Neural progenitor cell (in vitro differentiated cells): ENCODE measurements at regions not wholly inside any gene's neighbourhood (a gene's known extent, or its start where the extent isn't known, plus 50 kb on each side); places are given as distances from the start of the nearest gene placed in this dataset.

Source experiments
- DNase-seq: peaks from one replicate; pipeline ENCODE4 v3.0.0-alpha.2; 2016; ENCODE audit warnings: low spot score
- H2AFZ ChIP-seq: fragments of 200-600 bp; sonication (generic); replicated peaks from 2 replicates; pipeline ENCODE4 v1.6.1; 2016; ENCODE audit warnings: antibody characterized with exemption
- H3F3A ChIP-seq: fragments of 200-600 bp; sonication (generic); 2 replicates; pipeline ENCODE4 v1.6.1; 2016; ENCODE audit warnings: antibody characterized with exemption, low read depth
- H3K27ac ChIP-seq: fragments of 200-600 bp; sonication (generic); 2 replicates; pipeline ENCODE4 v1.5.1; 2016; ENCODE audit warnings: mild to moderate bottlenecking
- H3K27me3 ChIP-seq: fragments of 200-600 bp; sonication (generic); 2 replicates; pipeline ENCODE4 v1.6.1; 2016; ENCODE audit warnings: mild to moderate bottlenecking, moderate library complexity
- H3K36me3 ChIP-seq: fragments of 200-600 bp; sonication (generic); 2 replicates; pipeline ENCODE4 v1.5.1; 2016
- H3K4me1 ChIP-seq: fragments of 200-600 bp; sonication (generic); 2 replicates; pipeline ENCODE4 v1.6.1; 2016; ENCODE audit warnings: mixed run types
- H3K4me2 ChIP-seq: fragments of 200-600 bp; sonication (generic); 2 replicates; pipeline ENCODE4 v1.6.1; 2016
- H3K4me3 ChIP-seq: fragments of 200-600 bp; sonication (generic); 2 replicates; pipeline ENCODE4 v1.5.1; 2016
- H3K79me2 ChIP-seq: fragments of 200-600 bp; sonication (generic); 2 replicates; pipeline ENCODE4 v1.6.1; 2016; ENCODE audit warnings: low read depth
- H3K9ac ChIP-seq: fragments of 200-600 bp; sonication (generic); 2 replicates; pipeline ENCODE4 v1.6.1; 2016
- H3K9me3 ChIP-seq: fragments of 200-600 bp; sonication (generic); 2 replicates; pipeline ENCODE4 v1.5.1; 2016; ENCODE audit warnings: low read depth
- H4K20me1 ChIP-seq: fragments of 200-600 bp; sonication (generic); 2 replicates; pipeline ENCODE4 v1.6.1; 2016; ENCODE audit warnings: low read depth
- H3K27ac Mint-ChIP-seq: 3 replicates; pipeline ENCODE4 v1.8.0; 2021; ENCODE audit warnings: mixed read lengths
- H3K27me3 Mint-ChIP-seq: 2 replicates; pipeline ENCODE4 v1.8.0; 2022; ENCODE audit warnings: low read depth, mild to moderate bottlenecking, inconsistent platforms, moderate library complexity, mixed read lengths; ENCODE audit not compliant: insufficient read depth
- H3K36me3 Mint-ChIP-seq: 3 replicates; pipeline ENCODE4 v1.8.0; 2021; ENCODE audit warnings: mixed read lengths
- H3K4me1 Mint-ChIP-seq: 3 replicates; pipeline ENCODE4 v1.8.0; 2021; ENCODE audit warnings: mixed read lengths
- H3K4me3 Mint-ChIP-seq: 3 replicates; pipeline ENCODE4 v1.8.0; 2021; ENCODE audit warnings: mild to moderate bottlenecking, moderate library complexity, mixed read lengths
- H3K9me3 Mint-ChIP-seq: 3 replicates; pipeline ENCODE4 v1.8.0; 2020; ENCODE audit warnings: mixed read lengths
- EZH2 ChIP-seq: fragments of 200-600 bp; sonication (generic); IDR thresholded peaks from 2 replicates; pipeline ENCODE4 v1.6.1; 2017; ENCODE audit warnings: antibody characterized with exemption, mild to moderate bottlenecking, moderate library complexity
- EZH2phosphoT487 ChIP-seq: fragments of 200-600 bp; sonication (generic); IDR thresholded peaks from 2 replicates; pipeline ENCODE4 v1.6.1; 2017; ENCODE audit warnings: antibody characterized with exemption
- TF ChIP-seq, protein P1 (sequence below): fragments of 200-600 bp; sonication (generic); IDR thresholded peaks from 2 replicates; pipeline ENCODE4 v1.5.1; 2017; ENCODE audit warnings: antibody characterized with exemption, mild to moderate bottlenecking

DNA sequence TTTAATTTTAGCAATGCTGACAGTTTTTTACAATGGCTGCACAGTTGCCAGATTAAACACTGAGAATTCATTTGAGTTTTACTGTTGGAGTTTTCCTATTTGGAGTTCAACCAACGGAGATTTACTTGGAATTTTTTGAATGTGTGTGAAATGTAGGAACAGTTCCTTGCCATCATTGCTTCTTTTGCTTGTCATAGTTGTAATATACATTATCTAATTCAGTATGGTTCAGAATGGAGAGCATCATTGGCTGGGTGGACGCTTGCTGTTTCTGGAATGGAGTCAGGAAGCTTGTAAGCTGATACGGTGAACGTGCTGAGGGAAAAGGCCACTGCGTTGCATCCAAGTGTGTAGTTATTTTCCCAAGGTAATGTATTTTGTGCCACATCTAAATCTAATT, 404.3 kb upstream of the KLF6 start:
- peaks cover 4% of the 10 kb centered on the region for H3K9me3 Mint-ChIP-seq
- no peaks in the 10 kb centered on the region for H3K79me2 ChIP-seq
- no peak overlapping the region for H3K4me3 Mint-ChIP-seq
- no peaks in the 10 kb centered on the region for H3K27me3 ChIP-seq
- no peak overlapping the region for H3K4me3 ChIP-seq
- H3K9me3 ChIP-seq: no peaks in the 10 kb centered on the region
- no peak overlapping the region for H3K9ac ChIP-seq
- H3K27me3 Mint-ChIP-seq: no peaks in the 10 kb centered on the region
- no peak overlapping the region for H2AFZ ChIP-seq
- H3K27ac Mint-ChIP-seq: no peak overlapping the region
- no peak overlapping the region for H3K4me2 ChIP-seq
- H4K20me1 ChIP-seq: no peaks in the 10 kb centered on the region
- TF ChIP-seq, protein P1, sequence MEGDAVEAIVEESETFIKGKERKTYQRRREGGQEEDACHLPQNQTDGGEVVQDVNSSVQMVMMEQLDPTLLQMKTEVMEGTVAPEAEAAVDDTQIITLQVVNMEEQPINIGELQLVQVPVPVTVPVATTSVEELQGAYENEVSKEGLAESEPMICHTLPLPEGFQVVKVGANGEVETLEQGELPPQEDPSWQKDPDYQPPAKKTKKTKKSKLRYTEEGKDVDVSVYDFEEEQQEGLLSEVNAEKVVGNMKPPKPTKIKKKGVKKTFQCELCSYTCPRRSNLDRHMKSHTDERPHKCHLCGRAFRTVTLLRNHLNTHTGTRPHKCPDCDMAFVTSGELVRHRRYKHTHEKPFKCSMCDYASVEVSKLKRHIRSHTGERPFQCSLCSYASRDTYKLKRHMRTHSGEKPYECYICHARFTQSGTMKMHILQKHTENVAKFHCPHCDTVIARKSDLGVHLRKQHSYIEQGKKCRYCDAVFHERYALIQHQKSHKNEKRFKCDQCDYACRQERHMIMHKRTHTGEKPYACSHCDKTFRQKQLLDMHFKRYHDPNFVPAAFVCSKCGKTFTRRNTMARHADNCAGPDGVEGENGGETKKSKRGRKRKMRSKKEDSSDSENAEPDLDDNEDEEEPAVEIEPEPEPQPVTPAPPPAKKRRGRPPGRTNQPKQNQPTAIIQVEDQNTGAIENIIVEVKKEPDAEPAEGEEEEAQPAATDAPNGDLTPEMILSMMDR: no peak
- no peak for TF ChIP-seq EZH2phosphoT487
- no peak for TF ChIP-seq EZH2
- no peaks in the 10 kb centered on the region for H3K36me3 ChIP-seq
- peaks cover 2% of the 10 kb centered on the region for H3K36me3 Mint-ChIP-seq
- peaks cover 4% of the 10 kb centered on the region for H3K4me1 ChIP-seq
- H3K27ac ChIP-seq: no peak overlapping the region
- no peaks in the 10 kb centered on the region for H3F3A ChIP-seq
- H3K4me1 Mint-ChIP-seq: peaks cover 18% of the 10 kb centered on the region
- DNase-seq: no peak

DNA sequence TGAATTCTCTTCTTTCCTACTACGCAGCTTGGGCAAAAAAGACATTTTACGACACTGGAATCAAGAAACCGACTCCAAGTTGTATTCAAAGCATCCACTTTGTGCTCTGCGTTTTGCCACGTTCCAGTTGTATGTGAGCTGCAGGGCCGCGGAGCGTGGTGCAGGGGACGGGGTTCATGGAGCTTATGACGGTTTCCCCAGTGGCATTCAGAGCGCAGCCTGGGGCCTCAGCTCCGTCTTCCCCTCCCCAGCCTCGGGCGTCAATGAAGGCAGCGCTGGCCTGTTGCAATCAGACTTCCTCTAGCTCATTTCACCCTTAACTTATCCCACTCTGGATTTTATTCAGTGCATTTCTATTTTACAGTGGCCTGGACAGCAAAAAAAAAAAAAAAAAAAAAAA, 403.4 kb upstream of the KLF6 start:
- peaks cover 7% of the 10 kb centered on the region for H3K9me3 Mint-ChIP-seq
- Histone ChIP-seq H4K20me1 (no peaks in the 10 kb centered on the region), H3K9me3 (no peaks in the 10 kb centered on the region), H3K9ac (no peak overlapping the region), H3K27me3 (no peaks in the 10 kb centered on the region), H3K4me1 (peaks cover 4% of the 10 kb centered on the region), H3K4me3 (no peak overlapping the region), H3K79me2 (no peaks in the 10 kb centered on the region), H3K4me2 (no peak overlapping the region), H3K36me3 (no peaks in the 10 kb centered on the region), H3F3A (no peaks in the 10 kb centered on the region), H2AFZ (no peak overlapping the region), H3K27ac (no peak overlapping the region)
- peak overlapping the region; percentile 11 for H3K27ac Mint-ChIP-seq
- peaks cover 2% of the 10 kb centered on the region for H3K36me3 Mint-ChIP-seq
- TF ChIP-seq EZH2phosphoT487: no peak
- TF ChIP-seq, protein P1: no peak
- TF ChIP-seq EZH2: no peak
- peaks cover 18% of the 10 kb centered on the region for H3K4me1 Mint-ChIP-seq
- no peak overlapping the region for H3K4me3 Mint-ChIP-seq
- no peaks in the 10 kb centered on the region for H3K27me3 Mint-ChIP-seq
- DNase-seq: no peak

DNA sequence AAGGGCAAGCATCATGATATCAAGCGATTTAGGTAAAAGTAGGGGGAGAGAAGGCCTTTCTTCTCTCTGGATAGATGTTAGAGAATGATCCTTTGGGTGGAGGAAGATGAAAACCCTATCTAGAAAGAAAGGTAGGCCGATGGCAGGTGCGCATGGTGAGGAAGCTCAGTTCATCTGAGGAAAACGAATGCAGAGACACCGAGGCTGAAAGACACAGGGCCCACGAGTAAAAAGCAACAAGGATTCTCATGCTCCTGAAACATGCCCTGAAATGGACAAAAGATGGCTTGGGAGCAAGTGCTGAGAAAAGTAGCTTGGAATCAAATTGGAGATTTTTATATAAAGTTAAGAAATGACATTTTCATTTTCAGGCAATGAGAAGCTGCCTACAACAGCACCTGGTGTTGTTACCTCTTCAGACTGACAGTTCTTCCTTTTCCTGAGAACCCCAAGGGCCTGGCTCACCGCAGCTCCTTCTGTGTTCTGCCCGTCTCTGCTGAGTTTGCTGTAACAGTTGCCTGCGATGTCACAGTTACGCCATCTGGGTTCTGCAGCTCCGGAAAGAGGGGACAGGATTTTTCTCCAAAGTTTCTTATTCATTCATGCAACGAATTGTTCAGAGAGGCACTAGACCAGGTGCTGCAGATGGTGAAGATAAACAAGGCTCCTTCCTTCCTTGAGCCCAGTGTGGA, 402.0 kb upstream of the KLF6 start:
- Mint-ChIP-seq H3K27me3 (no peaks in the 10 kb centered on the region), H3K4me1 (peaks cover 18% of the 10 kb centered on the region), H3K9me3 (peaks cover 7% of the 10 kb centered on the region), H3K27ac (peak overlapping the region; percentile 63), H3K36me3 (peaks cover 2% of the 10 kb centered on the region), H3K4me3 (no peak overlapping the region)
- no peak overlapping the region for H2AFZ ChIP-seq
- no peaks in the 10 kb centered on the region for H3K9me3 ChIP-seq
- H3K27me3 ChIP-seq: no peaks in the 10 kb centered on the region
- no peaks in the 10 kb centered on the region for H4K20me1 ChIP-seq
- H3K4me2 ChIP-seq: no peak overlapping the region
- H3K9ac ChIP-seq: no peak overlapping the region
- H3K79me2 ChIP-seq: no peaks in the 10 kb centered on the region
- H3F3A ChIP-seq: no peaks in the 10 kb centered on the region
- no peak for DNase-seq
- no peak for TF ChIP-seq EZH2
- TF ChIP-seq, protein P1: no peak
- no peak for TF ChIP-seq EZH2phosphoT487
- H3K36me3 ChIP-seq: no peaks in the 10 kb centered on the region
- H3K27ac ChIP-seq: no peak overlapping the region
- no peak overlapping the region for H3K4me3 ChIP-seq
- H3K4me1 ChIP-seq: peaks cover 4% of the 10 kb centered on the region
